ENCODE measurements at regions not wholly inside any gene's neighbourhood (a gene's known extent, or its start where the extent isn't known, plus 50 kb on each side); places are given as distances from the start of the nearest gene placed in this dataset.

DNA sequence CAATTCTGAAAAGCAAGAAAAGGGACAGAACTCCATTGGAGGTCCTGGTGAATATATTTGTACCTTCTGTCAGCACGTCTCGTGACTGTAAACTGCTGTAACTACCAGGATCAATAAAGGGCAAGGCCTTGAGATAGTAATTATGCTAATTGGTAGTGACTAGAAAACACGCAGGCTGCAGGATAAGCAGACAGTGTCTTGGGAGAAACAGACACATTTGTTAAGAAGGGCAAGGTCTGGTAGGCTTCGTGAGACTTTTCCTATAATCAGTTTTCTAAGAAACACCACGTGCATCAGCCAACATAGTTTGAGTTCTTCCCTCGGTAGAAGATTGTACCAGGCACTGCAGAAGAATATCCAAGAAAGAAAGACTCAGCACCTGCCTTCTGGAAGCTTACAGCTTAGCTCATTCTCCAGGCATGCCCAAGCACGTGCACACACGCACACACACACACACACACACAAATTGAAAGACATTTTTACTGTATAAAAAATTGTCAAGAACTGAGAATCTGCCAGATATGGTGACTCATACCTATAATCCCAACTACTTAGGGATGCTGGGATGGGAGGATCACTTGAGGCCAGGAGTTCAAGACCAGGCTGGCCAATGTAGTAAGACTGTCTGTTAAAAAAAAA lies 167.0 kb upstream of the SASH1 start:
- H3K9me3 ChIP-seq (replicated peaks in 1 of 2; ENCODE audit: control insufficient read depth in 1 of 2, insufficient read depth in 1 of 2, low read length in 2 of 2), result no peaks in the 10 kb centered on the region
- H4K20me1 ChIP-seq (ENCODE audit: insufficient read depth, low read length), result no peaks in the 10 kb centered on the region
- H3K4me3 ChIP-seq (replicated peaks in 1 of 3; ENCODE audit: low read depth in 2 of 3, low read length in 3 of 3), result no peak overlapping the region
- H3K27me3 ChIP-seq (ENCODE audit: control insufficient read depth in 2 of 2, insufficient read depth in 2 of 2, low read length in 2 of 2), result no peaks in the 10 kb centered on the region
- TF ChIP-seq, protein P1, sequence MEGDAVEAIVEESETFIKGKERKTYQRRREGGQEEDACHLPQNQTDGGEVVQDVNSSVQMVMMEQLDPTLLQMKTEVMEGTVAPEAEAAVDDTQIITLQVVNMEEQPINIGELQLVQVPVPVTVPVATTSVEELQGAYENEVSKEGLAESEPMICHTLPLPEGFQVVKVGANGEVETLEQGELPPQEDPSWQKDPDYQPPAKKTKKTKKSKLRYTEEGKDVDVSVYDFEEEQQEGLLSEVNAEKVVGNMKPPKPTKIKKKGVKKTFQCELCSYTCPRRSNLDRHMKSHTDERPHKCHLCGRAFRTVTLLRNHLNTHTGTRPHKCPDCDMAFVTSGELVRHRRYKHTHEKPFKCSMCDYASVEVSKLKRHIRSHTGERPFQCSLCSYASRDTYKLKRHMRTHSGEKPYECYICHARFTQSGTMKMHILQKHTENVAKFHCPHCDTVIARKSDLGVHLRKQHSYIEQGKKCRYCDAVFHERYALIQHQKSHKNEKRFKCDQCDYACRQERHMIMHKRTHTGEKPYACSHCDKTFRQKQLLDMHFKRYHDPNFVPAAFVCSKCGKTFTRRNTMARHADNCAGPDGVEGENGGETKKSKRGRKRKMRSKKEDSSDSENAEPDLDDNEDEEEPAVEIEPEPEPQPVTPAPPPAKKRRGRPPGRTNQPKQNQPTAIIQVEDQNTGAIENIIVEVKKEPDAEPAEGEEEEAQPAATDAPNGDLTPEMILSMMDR (IDR thresholded peaks at IDR 0.05), result no peak
- no peaks in the 10 kb centered on the region for H3K4me1 ChIP-seq (ENCODE audit: control insufficient read depth in 1 of 2, insufficient read depth in 2 of 2, low read length in 2 of 2)
- Mint-ChIP-seq H3K36me3 (no peaks in the 10 kb centered on the region), H3K4me3 (no peak overlapping the region), H3K4me1 (no peaks in the 10 kb centered on the region), H3K9me3 (peaks cover 0 to 2% (median 0%) of the 10 kb centered on the region in 7 donors), H3K27me3 (ENCODE audit: low read depth in 3 of 3) (peaks cover 1 to 6% (median 6%) of the 10 kb centered on the region in 3 donors), H3K27ac (no peak overlapping the region)
- intact Hi-C loops (cut with micrococcal nuclease), result loop anchor here in 1 of 2 donors (10.0 kb wide), 1 partner anchor 289 kb away; no protein-coding TSS in a partner anchor
- WGBS (ENCODE audit: insufficient coverage), result 90% methylated on average over 6 of the region's 8 CpGs
- no peak overlapping the region for H3K4me2 ChIP-seq (replicated peaks; ENCODE audit: extremely low read depth, low read length, poor library complexity, severe bottlenecking)
- H3K27ac ChIP-seq (ENCODE audit: low read depth in 1 of 2, low read length in 2 of 2), result no peak overlapping the region
- H3K36me3 ChIP-seq (replicated peaks in 1 of 2; ENCODE audit: control insufficient read depth in 1 of 2, insufficient read depth in 2 of 2, low read length in 2 of 2), result no peaks in the 10 kb centered on the region
- no peak overlapping the region for H2AFZ ChIP-seq (ENCODE audit: insufficient read depth, low read depth, low read length, poor library complexity, severe bottlenecking)
- H3K9ac ChIP-seq (ENCODE audit: insufficient read depth, low read length, poor library complexity, severe bottlenecking), result no peak overlapping the region
- no peak for DNase-seq
- H3K79me2 ChIP-seq (ENCODE audit: insufficient read depth, low read length), result no peaks in the 10 kb centered on the region

DNA sequence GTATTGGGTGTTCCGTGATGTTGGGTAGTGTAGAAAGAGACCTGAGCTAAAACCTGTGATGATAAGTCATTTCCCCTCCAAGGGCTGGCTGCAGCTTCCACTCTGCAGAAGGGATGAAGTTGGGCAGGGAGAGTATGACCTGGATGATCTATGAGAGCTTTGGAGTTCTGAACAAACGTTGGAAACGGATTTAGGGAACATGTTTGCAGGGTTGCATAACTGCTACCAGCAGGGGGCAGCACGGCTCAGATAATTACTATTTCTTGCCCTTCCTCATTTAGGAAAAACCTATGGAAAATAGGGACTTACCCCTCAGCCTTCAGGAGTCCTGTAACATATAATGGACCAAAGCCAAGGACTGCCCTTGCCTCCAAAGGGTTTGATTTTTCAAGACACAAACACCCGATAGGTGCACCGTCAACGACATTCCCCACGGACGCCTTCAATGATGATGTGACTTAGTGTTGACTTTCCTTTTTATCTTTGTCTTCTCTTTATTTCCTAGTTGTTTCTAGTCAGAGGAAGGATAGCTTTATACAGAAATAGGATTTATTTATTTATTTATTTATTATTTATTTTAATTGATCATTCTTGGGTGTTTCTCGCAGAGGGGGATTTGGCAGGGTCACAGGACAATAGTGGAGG lies 164.9 kb upstream of the SASH1 start:
- intact Hi-C loops (cut with micrococcal nuclease), result loop anchor here (1.0 to 10.0 kb wide), 2 partner anchors 287 kb away; no protein-coding TSS in a partner anchor
- Histone ChIP-seq H3K4me3 (replicated peaks in 1 of 3; ENCODE audit: low read depth in 2 of 3, low read length in 3 of 3) (no peak overlapping the region), H3K9me3 (replicated peaks in 1 of 2; ENCODE audit: control insufficient read depth in 1 of 2, insufficient read depth in 1 of 2, low read length in 2 of 2) (no peaks in the 10 kb centered on the region), H2AFZ (ENCODE audit: insufficient read depth, low read depth, low read length, poor library complexity, severe bottlenecking) (no peak overlapping the region), H4K20me1 (ENCODE audit: insufficient read depth, low read length) (no peaks in the 10 kb centered on the region), H3K9ac (ENCODE audit: insufficient read depth, low read length, poor library complexity, severe bottlenecking) (no peak overlapping the region), H3K27me3 (ENCODE audit: control insufficient read depth in 2 of 2, insufficient read depth in 2 of 2, low read length in 2 of 2) (no peaks in the 10 kb centered on the region), H3K79me2 (ENCODE audit: insufficient read depth, low read length) (no peaks in the 10 kb centered on the region), H3K36me3 (replicated peaks in 1 of 2; ENCODE audit: control insufficient read depth in 1 of 2, insufficient read depth in 2 of 2, low read length in 2 of 2) (no peaks in the 10 kb centered on the region), H3K4me1 (ENCODE audit: control insufficient read depth in 1 of 2, insufficient read depth in 2 of 2, low read length in 2 of 2) (no peaks in the 10 kb centered on the region), H3K27ac (ENCODE audit: low read depth in 1 of 2, low read length in 2 of 2) (no peak overlapping the region), H3K4me2 (replicated peaks; ENCODE audit: extremely low read depth, low read length, poor library complexity, severe bottlenecking) (no peak overlapping the region)
- Mint-ChIP-seq H3K36me3 (no peaks in the 10 kb centered on the region), H3K27ac (no peak overlapping the region), H3K9me3 (peaks cover 0 to 2% (median 0%) of the 10 kb centered on the region in 7 donors), H3K4me3 (no peak overlapping the region), H3K4me1 (no peaks in the 10 kb centered on the region), H3K27me3 (ENCODE audit: low read depth in 3 of 3) (peaks cover 4 to 6% (median 5%) of the 10 kb centered on the region in 3 donors)
- 50% methylated on average over 2 of the region's 10 CpGs for WGBS (ENCODE audit: insufficient coverage)
- TF ChIP-seq, protein P1 (IDR thresholded peaks at IDR 0.05), result peak; percentile 80
- DNase-seq, result peak; percentile 3 to 44 (median 38)
